ENCODE measurements at regions not wholly inside any gene's neighbourhood (a gene's known extent, or its start where the extent isn't known, plus 50 kb on each side); places are given as distances from the start of the nearest gene placed in this dataset.
"Not testable (repeated sequence)": the region's sequence is repeated elsewhere in the genome, so short reads cannot be mapped to it uniquely, and the experiment has no call there.

DNA sequence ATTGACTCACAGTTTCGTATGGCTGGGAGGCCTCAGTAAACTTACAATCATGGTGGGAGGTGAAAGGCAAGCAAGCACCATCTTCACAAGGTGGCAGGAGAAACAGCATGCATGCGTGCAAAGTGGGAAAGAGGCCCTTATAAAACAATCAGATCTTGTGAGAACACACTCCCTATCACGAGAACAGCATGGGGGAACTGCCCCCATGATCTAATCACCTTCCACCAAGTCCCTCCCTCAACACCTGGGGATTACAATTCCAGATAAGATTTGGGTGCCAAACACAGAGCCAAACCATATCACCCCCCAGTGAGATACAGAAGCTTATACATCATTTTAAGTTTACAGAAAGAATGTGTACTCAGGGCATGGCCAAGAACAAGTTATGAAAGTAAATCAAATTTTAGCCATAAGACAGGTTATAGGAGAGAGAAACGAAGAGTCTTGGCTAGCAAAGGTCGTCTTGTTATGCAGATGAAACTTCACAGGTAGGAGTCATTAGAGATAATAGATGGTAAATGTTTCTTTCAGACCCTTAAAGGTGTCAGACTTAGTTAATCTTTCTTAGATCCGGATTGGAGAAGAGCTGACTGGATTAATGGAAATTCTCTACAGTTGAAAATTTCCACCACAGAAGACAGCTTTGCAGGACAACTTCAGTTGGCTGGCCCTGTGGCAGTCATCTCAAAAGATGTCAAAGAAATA, 79.8 kb upstream of the SEL1L start:
- TF ChIP-seq MAX (IDR thresholded peaks at IDR 0.05; ENCODE audit: low read depth, low read length): no peak
- no peak for TF ChIP-seq MYC (IDR thresholded peaks at IDR 0.05; ENCODE audit: low read depth, low read length)
- TF ChIP-seq CTCF (IDR thresholded peaks at IDR 0.05; ENCODE audit: low read depth, low read length): no peak
- no peak for TF ChIP-seq POLR2A (IDR thresholded peaks at IDR 0.05; ENCODE audit: extremely low read depth, insufficient read length)
- no peak overlapping the region for H3K4me3 ChIP-seq (ENCODE audit: low read depth, low read length)
- DNase-seq (ENCODE audit: low read depth): no peak

- H3K4me3 ChIP-seq (ENCODE audit: low read depth, low read length); DNase-seq (ENCODE audit: low read depth): not testable (repeated sequence)
Observed at GRCh38 chr14:81614302-81614701, 80.6 kb upstream of the SEL1L start.

DNA sequence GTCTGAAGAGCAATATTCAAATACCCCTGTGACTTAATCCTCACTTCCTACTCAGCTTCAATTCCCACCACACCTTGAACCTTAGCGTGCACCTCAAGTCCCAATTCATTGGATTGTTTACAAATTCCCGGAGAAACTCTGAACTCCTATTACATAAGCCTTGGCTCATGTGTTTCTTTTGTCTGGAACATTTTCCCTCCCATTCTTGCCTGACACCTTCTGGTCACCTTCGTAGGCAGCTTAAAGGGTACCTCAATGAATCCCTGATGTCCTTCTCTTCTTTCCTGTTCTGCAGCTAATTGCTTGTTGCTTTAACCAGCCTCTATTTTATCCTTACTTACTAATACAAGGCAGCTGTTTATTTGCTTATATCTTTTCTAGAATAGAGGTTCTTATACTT, 85.0 kb upstream of the SEL1L start:
- H3K4me3 ChIP-seq (ENCODE audit: low read depth, low read length): no peak overlapping the region
- no peak for DNase-seq (ENCODE audit: low read depth)
- no peak for TF ChIP-seq MAX (IDR thresholded peaks at IDR 0.05; ENCODE audit: low read depth, low read length)

DNA sequence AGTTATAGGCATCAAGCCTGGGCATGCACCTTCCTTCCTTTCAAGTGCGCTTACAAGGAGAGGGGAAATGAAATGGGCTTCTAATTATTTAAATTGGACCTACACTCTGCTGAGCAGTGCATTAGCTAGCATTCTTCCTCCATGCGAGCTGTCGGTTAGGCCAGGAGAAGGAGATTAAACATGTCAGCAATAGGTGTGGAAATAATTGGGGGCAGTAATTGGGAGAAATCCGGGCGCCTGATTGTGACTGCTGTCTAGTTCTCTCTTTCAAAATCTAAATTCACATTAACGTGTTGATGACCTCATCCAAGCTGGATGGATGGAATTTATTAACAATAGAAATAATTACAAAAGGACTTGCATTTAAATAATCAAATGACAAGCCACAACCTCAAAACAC, 86.2 kb upstream of the SEL1L start:
- TF ChIP-seq MAX (IDR thresholded peaks at IDR 0.05; ENCODE audit: low read depth, low read length) (no peak), CTCF (IDR thresholded peaks at IDR 0.05; ENCODE audit: low read depth, low read length) (no peak), MYC (IDR thresholded peaks at IDR 0.05; ENCODE audit: low read depth, low read length) (no peak), POLR2A (IDR thresholded peaks at IDR 0.05; ENCODE audit: extremely low read depth, insufficient read length) (no peak)
- H3K4me3 ChIP-seq (ENCODE audit: low read depth, low read length): no peak overlapping the region
- DNase-seq (ENCODE audit: low read depth): no peak

- not testable (repeated sequence) for H3K4me3 ChIP-seq (ENCODE audit: low read depth, low read length); DNase-seq (ENCODE audit: low read depth)
Observed at GRCh38 chr14:81623771-81624396, 90.2 kb upstream of the SEL1L start.

DNA sequence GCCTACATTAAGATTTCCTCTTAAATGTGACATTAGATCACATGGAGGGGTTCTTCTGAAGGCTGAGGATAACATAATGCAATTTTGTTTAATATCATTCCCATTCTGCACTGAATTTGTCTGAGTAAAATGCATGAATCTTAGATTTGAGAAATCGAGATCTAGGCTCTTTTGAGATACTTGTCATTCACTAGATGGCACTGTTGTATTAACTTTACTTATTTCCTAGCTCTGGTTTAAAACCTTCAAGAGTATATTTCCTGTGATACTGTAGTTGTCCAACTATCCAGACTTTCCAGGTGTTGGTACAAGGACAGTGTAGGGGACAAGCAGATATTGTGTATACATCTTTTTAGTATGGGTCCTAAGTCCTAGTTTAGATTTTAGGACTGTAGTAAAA, 91.7 kb upstream of the SEL1L start:
- DNase-seq (ENCODE audit: low read depth): peak; percentile 46
- TF ChIP-seq CTCF (IDR thresholded peaks at IDR 0.05; ENCODE audit: low read depth, low read length) (no peak), MYC (IDR thresholded peaks at IDR 0.05; ENCODE audit: low read depth, low read length) (no peak), POLR2A (IDR thresholded peaks at IDR 0.05; ENCODE audit: extremely low read depth, insufficient read length) (no peak), MAX (IDR thresholded peaks at IDR 0.05; ENCODE audit: low read depth, low read length) (no peak)
- H3K4me3 ChIP-seq (ENCODE audit: low read depth, low read length): no peak overlapping the region

DNA sequence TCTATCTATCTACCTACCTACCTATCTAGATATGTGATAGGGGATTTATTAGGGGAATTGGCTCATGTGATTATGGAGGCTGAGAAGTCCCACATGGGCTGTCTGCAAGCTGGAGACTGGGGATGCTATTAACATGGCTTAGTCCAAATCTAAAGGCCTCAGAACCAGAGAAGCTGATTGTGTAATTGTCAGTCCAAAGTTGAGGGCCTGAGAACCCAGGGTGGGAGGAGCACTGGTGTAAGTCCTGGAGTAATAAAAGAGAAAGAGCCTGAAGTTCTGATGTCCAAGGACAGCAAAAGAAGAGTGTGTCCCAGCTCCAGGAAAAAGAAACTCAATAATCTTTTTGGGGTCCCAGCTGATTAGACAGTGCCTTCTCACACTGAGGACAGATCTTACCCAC, 98.5 kb upstream of the SEL1L start:
- TF ChIP-seq MYC (IDR thresholded peaks at IDR 0.05; ENCODE audit: low read depth, low read length) (no peak), POLR2A (IDR thresholded peaks at IDR 0.05; ENCODE audit: extremely low read depth, insufficient read length) (no peak), CTCF (IDR thresholded peaks at IDR 0.05; ENCODE audit: low read depth, low read length) (no peak), MAX (IDR thresholded peaks at IDR 0.05; ENCODE audit: low read depth, low read length) (no peak)
- no peak for DNase-seq (ENCODE audit: low read depth)
- no peak overlapping the region for H3K4me3 ChIP-seq (ENCODE audit: low read depth, low read length)

Measured in NB4 (cell line).